ENCODE measurements at regions not wholly inside any gene's neighbourhood (a gene's known extent, or its start where the extent isn't known, plus 50 kb on each side); places are given as distances from the start of the nearest gene placed in this dataset.
A peak's percentile ranks its signal among the peaks of the same experiment; 100 is the strongest.

GRCh38 chr15:38899300-38899699 lies 334.7 kb upstream of the RASGRP1 start:
- TF ChIP-seq ZNF8 (CRISPR knock-in tag; IDR thresholded peaks at IDR 0.05), result no peak
- no peak for TF ChIP-seq ZNF565 (CRISPR knock-in tag; conservative IDR thresholded peaks at IDR 0.05; ENCODE audit: low read depth)
- TF ChIP-seq ZNF70 (CRISPR knock-in tag; IDR thresholded peaks at IDR 0.05), result no peak
- no peak for TF ChIP-seq BACH2 (CRISPR knock-in tag; IDR thresholded peaks at IDR 0.05; ENCODE audit: borderline replicate concordance)
- TF ChIP-seq ZC3H10 (CRISPR knock-in tag; IDR thresholded peaks at IDR 0.05), result no peak
- no peak for TF ChIP-seq RARB (CRISPR knock-in tag; IDR thresholded peaks at IDR 0.05)
- no peak for TF ChIP-seq ARNTL (CRISPR knock-in tag; IDR thresholded peaks at IDR 0.05; ENCODE audit: borderline replicate concordance, low read depth)
- peak; percentile 57 for ATAC-seq

GRCh38 chr15:38904298-38904697 lies 339.7 kb upstream of the RASGRP1 start:
- TF ChIP-seq CSDC2 (CRISPR knock-in tag; IDR thresholded peaks at IDR 0.05), result no peak
- TF ChIP-seq PPARA (CRISPR knock-in tag; IDR thresholded peaks at IDR 0.05; ENCODE audit: borderline replicate concordance), result no peak
- no peak for TF ChIP-seq ARNTL (CRISPR knock-in tag; IDR thresholded peaks at IDR 0.05; ENCODE audit: borderline replicate concordance, low read depth)
- TF ChIP-seq, protein P1, sequence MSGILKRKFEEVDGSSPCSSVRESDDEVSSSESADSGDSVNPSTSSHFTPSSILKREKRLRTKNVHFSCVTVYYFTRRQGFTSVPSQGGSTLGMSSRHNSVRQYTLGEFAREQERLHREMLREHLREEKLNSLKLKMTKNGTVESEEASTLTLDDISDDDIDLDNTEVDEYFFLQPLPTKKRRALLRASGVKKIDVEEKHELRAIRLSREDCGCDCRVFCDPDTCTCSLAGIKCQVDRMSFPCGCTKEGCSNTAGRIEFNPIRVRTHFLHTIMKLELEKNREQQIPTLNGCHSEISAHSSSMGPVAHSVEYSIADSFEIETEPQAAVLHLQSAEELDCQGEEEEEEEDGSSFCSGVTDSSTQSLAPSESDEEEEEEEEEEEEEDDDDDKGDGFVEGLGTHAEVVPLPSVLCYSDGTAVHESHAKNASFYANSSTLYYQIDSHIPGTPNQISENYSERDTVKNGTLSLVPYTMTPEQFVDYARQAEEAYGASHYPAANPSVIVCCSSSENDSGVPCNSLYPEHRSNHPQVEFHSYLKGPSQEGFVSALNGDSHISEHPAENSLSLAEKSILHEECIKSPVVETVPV (CRISPR knock-in tag; IDR thresholded peaks at IDR 0.05), result no peak
- TF ChIP-seq POU6F1 (CRISPR knock-in tag; IDR thresholded peaks at IDR 0.05; ENCODE audit: borderline replicate concordance, low read depth), result no peak
- no peak for TF ChIP-seq TOX (CRISPR knock-in tag; IDR thresholded peaks at IDR 0.05; ENCODE audit: borderline replicate concordance)
- no peak for TF ChIP-seq ZFP3 (CRISPR knock-in tag; IDR thresholded peaks at IDR 0.05)
- no peak for TF ChIP-seq ZFP30 (CRISPR knock-in tag; IDR thresholded peaks at IDR 0.05)
- TF ChIP-seq SNAI2 (CRISPR knock-in tag; IDR thresholded peaks at IDR 0.05), result no peak
- TF ChIP-seq, protein P2, sequence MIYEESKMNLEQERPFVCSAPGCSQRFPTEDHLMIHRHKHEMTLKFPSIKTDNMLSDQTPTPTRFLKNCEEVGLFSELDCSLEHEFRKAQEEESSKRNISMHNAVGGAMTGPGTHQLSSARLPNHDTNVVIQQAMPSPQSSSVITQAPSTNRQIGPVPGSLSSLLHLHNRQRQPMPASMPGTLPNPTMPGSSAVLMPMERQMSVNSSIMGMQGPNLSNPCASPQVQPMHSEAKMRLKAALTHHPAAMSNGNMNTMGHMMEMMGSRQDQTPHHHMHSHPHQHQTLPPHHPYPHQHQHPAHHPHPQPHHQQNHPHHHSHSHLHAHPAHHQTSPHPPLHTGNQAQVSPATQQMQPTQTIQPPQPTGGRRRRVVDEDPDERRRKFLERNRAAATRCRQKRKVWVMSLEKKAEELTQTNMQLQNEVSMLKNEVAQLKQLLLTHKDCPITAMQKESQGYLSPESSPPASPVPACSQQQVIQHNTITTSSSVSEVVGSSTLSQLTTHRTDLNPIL (CRISPR knock-in tag; IDR thresholded peaks at IDR 0.05; ENCODE audit: low read depth), result no peak
- no peak for TF ChIP-seq RARB (CRISPR knock-in tag; IDR thresholded peaks at IDR 0.05)
- TF ChIP-seq, protein P3, sequence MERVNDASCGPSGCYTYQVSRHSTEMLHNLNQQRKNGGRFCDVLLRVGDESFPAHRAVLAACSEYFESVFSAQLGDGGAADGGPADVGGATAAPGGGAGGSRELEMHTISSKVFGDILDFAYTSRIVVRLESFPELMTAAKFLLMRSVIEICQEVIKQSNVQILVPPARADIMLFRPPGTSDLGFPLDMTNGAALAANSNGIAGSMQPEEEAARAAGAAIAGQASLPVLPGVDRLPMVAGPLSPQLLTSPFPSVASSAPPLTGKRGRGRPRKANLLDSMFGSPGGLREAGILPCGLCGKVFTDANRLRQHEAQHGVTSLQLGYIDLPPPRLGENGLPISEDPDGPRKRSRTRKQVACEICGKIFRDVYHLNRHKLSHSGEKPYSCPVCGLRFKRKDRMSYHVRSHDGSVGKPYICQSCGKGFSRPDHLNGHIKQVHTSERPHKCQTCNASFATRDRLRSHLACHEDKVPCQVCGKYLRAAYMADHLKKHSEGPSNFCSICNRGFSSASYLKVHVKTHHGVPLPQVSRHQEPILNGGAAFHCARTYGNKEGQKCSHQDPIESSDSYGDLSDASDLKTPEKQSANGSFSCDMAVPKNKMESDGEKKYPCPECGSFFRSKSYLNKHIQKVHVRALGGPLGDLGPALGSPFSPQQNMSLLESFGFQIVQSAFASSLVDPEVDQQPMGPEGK (CRISPR knock-in tag; IDR thresholded peaks at IDR 0.05; ENCODE audit: borderline replicate concordance), result no peak
- TF ChIP-seq ZNF8 (CRISPR knock-in tag; IDR thresholded peaks at IDR 0.05), result no peak
- ATAC-seq, result no peak

DNA sequence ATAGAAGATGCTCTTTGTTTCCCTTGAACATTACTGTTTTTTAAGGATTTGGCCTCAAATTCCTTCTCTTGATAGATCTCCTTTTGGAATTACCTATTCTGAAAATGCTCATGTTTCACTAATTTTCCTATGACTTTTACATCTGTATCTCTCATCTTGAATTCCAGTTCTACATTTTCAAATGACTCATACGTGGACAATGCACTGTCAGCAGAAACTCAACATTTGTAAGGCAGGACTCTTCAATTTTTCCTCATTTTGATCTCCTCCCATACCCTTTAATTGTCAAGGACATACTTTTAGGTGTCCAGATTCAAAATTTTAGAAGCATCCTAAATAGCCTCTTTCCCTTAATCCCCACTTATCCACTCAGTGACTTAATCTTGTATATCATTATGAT lies 341.0 kb upstream of the RASGRP1 start:
- TF ChIP-seq BACH2 (CRISPR knock-in tag; IDR thresholded peaks at IDR 0.05; ENCODE audit: borderline replicate concordance), result no peak
- no peak for TF ChIP-seq ZFP30 (CRISPR knock-in tag; IDR thresholded peaks at IDR 0.05)
- no peak for TF ChIP-seq ZFP3 (CRISPR knock-in tag; IDR thresholded peaks at IDR 0.05)
- TF ChIP-seq, protein P4, sequence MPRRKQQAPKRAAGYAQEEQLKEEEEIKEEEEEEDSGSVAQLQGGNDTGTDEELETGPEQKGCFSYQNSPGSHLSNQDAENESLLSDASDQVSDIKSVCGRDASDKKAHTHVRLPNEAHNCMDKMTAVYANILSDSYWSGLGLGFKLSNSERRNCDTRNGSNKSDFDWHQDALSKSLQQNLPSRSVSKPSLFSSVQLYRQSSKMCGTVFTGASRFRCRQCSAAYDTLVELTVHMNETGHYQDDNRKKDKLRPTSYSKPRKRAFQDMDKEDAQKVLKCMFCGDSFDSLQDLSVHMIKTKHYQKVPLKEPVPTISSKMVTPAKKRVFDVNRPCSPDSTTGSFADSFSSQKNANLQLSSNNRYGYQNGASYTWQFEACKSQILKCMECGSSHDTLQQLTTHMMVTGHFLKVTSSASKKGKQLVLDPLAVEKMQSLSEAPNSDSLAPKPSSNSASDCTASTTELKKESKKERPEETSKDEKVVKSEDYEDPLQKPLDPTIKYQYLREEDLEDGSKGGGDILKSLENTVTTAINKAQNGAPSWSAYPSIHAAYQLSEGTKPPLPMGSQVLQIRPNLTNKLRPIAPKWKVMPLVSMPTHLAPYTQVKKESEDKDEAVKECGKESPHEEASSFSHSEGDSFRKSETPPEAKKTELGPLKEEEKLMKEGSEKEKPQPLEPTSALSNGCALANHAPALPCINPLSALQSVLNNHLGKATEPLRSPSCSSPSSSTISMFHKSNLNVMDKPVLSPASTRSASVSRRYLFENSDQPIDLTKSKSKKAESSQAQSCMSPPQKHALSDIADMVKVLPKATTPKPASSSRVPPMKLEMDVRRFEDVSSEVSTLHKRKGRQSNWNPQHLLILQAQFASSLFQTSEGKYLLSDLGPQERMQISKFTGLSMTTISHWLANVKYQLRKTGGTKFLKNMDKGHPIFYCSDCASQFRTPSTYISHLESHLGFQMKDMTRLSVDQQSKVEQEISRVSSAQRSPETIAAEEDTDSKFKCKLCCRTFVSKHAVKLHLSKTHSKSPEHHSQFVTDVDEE (CRISPR knock-in tag; IDR thresholded peaks at IDR 0.05), result no peak
- TF ChIP-seq PPARA (CRISPR knock-in tag; IDR thresholded peaks at IDR 0.05; ENCODE audit: borderline replicate concordance), result no peak
- no peak for TF ChIP-seq OSR1 (CRISPR knock-in tag; IDR thresholded peaks at IDR 0.05)
- TF ChIP-seq RARB (CRISPR knock-in tag; IDR thresholded peaks at IDR 0.05), result no peak
- TF ChIP-seq ZNF8 (CRISPR knock-in tag; IDR thresholded peaks at IDR 0.05), result no peak
- TF ChIP-seq, protein P2 (CRISPR knock-in tag; IDR thresholded peaks at IDR 0.05; ENCODE audit: low read depth), result no peak
- TF ChIP-seq ESRRG (CRISPR knock-in tag; IDR thresholded peaks at IDR 0.05), result no peak
- TF ChIP-seq ISL1 (CRISPR knock-in tag; IDR thresholded peaks at IDR 0.05), result no peak
- no peak for ATAC-seq
